ENCODE measurements at regions not wholly inside any gene's neighbourhood (a gene's known extent, or its start where the extent isn't known, plus 50 kb on each side); places are given as distances from the start of the nearest gene placed in this dataset.
"Not testable (repeated sequence)": the region's sequence is repeated elsewhere in the genome, so short reads cannot be mapped to it uniquely, and the experiment has no call there.

- DNase-seq (ENCODE audit: low read depth), result no peak
Measured at GRCh38 chr14:43438056-43438455, 1069.0 kb downstream of the FSCB start.

- no peak for DNase-seq (ENCODE audit: low read depth)
Measured at GRCh38 chr14:43418324-43418723, 1088.8 kb downstream of the FSCB start.

DNA sequence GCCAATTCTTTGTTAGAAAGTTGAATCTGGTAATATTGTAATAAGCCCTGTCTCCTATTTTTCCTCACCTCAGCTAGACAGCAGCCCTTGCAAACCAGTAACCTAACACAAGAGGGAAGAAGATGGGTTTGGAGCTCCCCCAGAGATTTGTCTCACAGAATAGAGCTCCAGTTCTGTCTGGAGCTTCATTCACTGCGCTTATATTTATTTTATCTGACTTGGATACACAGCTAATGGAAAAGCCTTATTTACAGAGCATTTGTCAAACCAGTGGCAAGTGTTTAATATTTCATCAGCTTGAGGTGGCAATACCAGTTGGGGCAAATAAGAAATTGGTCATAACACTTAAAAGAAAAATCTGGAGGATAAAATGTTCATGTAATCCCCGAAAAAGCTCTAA lies 1094.0 kb downstream of the FSCB start:
- no peak for DNase-seq (ENCODE audit: low read depth)

DNA sequence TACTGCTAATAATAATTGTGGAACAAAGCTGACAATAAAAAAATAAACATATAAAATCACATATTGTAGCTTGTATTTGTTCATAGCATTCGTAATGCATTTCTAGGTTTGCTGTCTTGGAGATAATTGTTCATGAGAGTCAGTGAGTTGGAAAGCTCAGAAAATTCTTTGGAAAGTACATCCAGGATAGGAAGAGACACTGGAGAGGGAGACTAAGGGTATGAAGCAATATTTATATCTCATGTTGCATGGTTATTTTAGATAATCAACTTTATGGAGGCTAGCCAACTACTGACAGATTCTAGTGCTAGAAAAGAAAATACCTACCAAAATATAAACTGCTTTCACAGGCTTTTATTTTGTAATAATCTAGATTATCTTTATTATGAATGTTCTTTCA lies 1095.2 kb downstream of the FSCB start:
- peak; percentile 48 for DNase-seq (ENCODE audit: low read depth)

- DNase-seq (ENCODE audit: low read depth), result no peak
Measured at GRCh38 chr14:43410631-43411030, 1096.5 kb downstream of the FSCB start.

DNA sequence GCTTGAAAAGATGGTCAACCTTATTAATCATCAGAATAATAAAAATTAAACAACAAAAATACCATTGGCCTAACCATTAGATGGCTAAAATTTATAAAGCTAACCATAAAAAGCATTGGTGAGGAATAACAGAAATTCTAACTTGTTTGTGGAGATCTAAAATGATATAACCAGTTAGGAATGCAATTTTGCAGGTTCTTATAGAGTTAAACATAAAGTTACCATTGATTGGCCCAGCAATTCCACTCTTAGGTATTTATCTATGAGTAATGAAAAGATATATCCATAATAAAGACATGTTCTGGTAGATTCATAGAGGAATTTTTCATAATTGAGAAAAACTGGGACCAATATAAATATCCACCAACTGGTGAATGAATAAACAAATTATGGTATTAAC lies 1098.6 kb downstream of the FSCB start:
- no peak for DNase-seq (ENCODE audit: low read depth)

DNA sequence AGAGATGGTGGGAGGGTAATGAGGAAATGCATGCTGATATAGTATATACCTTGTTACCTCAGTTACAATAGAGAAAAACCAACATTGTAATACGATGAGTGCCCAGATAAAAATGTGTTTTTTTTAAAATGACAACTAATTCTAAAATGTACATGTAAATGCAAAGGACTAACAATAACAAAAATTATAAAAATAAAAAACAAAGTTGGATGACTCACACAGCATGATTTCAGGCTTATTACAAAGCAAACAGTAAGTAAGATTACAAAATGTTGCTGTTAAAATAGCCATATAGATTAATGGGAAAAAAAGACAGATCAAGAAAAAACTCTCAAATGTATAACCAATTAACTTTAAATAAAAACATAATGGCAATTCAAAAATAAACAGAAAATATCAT lies 1099.4 kb downstream of the FSCB start:
- no peak for DNase-seq (ENCODE audit: low read depth)

DNA sequence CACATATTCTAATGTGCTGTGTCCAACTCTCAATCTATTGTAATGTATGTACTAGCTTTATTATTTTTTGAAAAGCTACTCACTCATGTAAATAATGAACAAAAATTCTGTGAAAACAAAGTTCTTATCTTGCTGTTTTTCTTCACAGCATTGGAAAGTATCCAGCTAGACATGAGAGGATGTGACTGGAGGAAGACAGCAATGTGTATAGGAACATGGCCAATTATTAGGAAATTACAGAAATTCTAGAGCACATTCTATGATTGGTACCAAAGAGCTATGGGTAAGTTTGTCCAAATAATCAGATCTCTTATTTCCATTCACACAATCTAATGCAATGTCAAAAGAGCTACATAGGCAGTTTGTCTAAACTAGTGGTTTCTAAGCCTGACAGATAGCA lies 1100.2 kb downstream of the FSCB start:
- no peak for DNase-seq (ENCODE audit: low read depth)

GRCh38 chr14:43399289-43399688 lies 1107.8 kb downstream of the FSCB start:
- DNase-seq (ENCODE audit: low read depth), result no peak

DNA sequence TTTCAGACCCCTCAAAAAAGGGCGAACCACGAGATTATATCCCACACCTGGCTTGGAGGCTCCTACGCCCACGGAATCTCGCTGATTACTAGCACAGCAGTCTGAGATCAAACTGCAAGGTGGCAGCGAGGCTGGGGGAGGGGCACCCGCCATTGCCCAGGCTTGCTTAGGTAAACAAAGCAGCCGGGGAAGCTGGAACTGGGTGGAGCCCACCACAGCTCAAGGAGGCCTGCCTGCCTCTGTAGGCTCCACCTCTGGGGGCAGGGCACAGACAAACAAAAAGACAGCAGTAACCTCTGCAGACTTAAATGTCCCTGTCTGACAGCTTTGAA lies 1136.6 kb downstream of the FSCB start:
- not testable (repeated sequence) for DNase-seq (ENCODE audit: low read depth)

DNA sequence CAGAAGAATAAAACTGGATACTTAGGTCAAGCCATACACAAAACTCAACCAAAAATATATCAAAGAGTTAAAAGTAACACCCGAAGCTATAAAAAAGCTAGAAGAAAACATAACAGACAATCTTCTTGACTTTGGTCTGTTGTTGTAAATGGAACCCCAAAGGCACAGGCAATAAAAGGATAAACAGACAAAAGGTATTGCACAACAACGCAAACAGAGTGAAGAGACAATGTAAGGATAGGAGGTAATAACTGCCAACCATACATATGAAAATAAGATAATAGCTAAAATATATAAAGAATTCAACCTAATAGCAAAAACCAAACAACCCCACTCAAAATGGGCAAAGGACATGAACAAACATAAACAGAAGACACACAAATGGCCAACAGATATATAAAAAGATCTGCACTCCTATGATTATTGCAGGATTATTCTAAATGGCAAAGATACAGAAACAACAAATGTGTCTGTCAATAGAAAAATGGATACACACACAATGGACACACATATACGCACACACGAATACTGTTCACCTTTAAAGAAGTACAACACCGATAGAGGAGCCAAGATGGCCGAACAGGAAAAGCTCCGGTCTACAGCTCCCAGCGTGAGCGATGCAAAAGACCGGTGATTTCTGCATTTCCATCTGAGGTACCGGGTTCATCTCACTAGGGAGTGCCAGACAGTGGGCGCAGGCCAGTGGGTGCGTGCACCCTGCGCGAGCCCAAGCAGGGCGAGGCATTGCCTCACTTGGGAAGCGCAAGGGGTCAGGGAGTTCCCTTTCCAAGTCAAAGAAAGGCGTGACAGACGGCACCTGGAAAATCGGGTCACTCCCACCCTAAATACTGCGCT lies 1137.1 kb downstream of the FSCB start:
- DNase-seq (ENCODE audit: low read depth), result no peak

GRCh38 chr14:43362586-43362985 lies 1144.5 kb downstream of the FSCB start:
- no peak for DNase-seq (ENCODE audit: low read depth)

DNA sequence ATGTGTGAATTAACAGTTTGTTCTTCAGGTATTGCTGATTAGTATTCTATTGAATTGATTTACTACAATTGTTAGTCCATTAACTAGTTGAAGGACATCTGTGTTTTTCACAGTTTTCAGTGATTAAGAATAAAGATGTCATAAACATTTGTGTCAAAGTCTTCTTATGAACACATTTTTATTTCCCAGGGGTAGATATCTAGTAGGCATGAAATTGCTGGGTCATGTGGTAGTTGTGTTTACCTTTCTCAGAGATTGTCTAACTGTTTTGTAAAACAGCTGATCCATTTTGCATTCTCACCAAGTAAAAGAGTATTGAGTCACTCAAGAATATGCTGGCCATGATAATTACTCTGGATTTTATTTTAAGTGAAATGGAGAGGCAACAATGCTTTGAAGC lies 1145.3 kb downstream of the FSCB start:
- no peak for DNase-seq (ENCODE audit: low read depth)

DNA sequence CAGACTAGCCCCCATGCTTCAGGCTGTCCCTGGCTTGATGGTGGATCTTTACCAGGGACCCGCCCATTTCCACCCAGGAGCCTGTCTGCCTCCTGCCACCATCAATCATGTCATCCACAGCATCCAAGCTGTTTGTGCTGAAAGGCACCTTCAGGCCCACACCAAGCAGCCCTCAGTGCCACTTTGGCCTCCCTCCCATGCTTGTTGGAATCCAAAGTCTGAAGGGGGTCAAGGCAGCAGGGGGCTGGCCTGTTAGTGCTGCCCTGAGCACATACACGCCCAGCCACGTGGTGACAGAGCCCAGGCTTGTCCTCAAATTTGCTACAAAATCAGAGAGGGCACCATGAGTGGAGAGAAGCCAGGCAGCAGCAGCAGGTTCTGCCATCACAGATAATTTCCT lies 1146.8 kb downstream of the FSCB start:
- DNase-seq (ENCODE audit: low read depth), result no peak

- no peak for DNase-seq (ENCODE audit: low read depth)
Measured at GRCh38 chr14:43359317-43359716, 1147.8 kb downstream of the FSCB start.

DNA sequence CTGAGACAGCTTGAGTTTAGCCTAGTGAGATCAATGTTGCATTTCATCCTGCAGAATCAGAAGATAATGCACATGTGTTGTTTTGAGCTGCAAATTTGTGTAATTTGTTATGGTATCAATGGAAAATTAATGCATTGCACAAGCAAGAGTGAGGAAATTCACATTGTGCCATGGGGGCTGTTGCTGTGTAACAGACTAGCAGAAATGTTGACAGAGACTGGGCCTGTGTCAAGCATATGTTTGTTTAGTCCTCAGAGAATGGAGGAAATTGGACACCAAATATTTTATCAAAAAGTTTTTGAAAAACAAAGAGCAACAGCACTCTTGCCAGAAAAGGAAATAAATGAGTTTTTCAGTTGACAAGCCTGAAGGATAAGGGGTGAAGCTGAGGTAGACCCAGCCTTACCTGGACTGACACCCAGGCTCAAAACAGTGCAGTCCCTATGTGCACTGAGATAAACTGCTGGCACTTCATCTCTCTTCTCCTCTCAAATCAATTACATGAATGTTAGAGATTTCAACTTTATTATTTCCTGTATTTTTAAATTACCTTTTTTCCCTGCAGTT lies 1150.0 kb downstream of the FSCB start:
- no peak for DNase-seq (ENCODE audit: low read depth)

DNA sequence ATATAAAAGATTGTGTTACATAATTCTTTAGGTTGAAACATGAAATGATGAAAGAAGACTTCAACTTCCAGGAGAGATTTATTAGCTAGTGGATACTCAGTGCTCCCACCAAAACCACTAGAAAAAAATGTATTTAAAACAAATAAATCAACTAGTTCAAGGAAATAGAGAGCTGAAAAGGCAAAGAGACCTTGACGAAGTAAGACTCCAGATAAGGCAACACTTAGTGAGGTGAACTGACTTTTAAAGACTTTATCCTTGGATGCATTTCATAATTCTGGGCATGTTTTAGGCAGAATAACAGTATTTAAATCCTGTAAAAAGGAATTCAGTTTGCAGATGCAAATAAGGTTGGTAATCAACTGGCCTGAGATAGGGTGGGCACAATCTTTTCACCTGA lies 1150.7 kb downstream of the FSCB start:
- DNase-seq (ENCODE audit: low read depth), result no peak

- DNase-seq (ENCODE audit: low read depth), result no peak
Measured at GRCh38 chr14:43341921-43342320, 1165.2 kb downstream of the FSCB start.

GRCh38 chr14:43338713-43339112 lies 1168.4 kb downstream of the FSCB start:
- no peak for DNase-seq (ENCODE audit: low read depth)

DNA sequence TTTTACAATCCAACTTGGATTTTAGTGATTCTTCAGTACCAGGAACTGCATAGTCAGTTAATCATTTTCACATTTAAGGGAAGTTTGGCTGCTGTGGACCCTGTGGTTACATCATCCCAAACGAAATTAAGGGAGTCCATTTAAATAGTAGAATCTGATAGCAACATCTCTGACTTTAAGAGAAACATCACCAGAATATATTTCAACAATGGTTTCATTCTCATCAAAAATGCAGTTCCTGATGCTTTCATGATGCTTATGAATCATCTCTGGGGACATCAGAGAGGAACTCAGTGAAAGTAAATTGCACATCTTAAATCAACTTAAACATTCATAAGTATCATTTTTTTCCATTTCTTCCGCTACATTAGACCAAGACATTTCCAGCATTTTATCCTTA lies 1170.7 kb downstream of the FSCB start:
- DNase-seq (ENCODE audit: low read depth), result no peak

GRCh38 chr14:43326501-43327407 lies 1180.3 kb downstream of the FSCB start:
- not testable (repeated sequence) for DNase-seq (ENCODE audit: low read depth)

DNA sequence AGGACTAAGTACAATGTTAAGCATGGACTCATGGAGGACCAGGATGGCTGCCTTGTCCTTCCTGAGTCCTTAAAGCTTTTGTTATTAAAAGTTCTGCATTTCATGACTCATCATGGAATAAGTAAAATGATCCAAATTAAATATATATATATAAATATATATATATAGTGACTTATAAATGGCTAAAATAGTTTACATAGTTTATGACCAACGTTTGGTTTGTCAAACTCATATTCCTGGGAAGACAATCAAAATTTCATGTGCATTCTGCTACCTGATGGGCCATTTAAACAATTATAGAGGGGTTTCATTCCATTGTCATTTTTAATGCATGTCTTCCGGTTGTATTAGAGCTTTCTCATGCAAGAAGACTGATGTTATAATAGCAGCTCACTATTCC lies 1190.7 kb downstream of the FSCB start:
- DNase-seq (ENCODE audit: low read depth), result no peak

- no peak for DNase-seq (ENCODE audit: low read depth)
Measured at GRCh38 chr14:43313719-43314118, 1193.4 kb downstream of the FSCB start.

Data from forelimb muscle (tissue), 1 donor.